Limb (tissue), 2 donors: ENCODE measurements at regions not wholly inside any gene's neighbourhood (a gene's known extent, or its start where the extent isn't known, plus 50 kb on each side); places are given as distances from the start of the nearest gene placed in this dataset.
"Not testable (repeated sequence)": the region's sequence is repeated elsewhere in the genome, so short reads cannot be mapped to it uniquely, and the experiment has no call there.

ENCODE experiments used
- DNase-seq, 2 donors: peaks; one replicate each; pipeline ENCODE4 v3.0.0-alpha.2; 2016; ENCODE audit errors: extremely low spot score in 2 of 2

GRCh38 chr7:114293289-114294012, 121.2 kb upstream of the FOXP2 start:
- DNase-seq = no peak

DNA sequence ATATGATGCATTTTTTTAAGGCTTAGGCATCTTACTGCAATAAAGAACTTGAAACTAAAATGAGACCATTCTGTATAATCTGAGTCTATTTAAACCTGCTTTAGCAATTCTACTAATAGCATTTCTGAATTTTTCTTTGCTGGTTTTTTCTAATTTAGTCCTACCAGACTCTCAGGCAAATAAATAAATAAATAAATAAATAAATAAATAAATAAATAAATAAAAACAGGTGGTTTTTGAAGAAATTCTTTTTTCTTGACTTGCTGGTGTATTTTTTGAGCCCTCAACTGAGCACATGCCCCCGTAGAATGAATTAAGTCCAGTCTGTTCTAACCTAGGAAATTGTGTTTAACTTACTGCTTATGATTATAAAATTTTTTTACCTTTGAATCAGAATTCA, 134.7 kb upstream of the FOXP2 start:
- DNase-seq = no peak

DNA sequence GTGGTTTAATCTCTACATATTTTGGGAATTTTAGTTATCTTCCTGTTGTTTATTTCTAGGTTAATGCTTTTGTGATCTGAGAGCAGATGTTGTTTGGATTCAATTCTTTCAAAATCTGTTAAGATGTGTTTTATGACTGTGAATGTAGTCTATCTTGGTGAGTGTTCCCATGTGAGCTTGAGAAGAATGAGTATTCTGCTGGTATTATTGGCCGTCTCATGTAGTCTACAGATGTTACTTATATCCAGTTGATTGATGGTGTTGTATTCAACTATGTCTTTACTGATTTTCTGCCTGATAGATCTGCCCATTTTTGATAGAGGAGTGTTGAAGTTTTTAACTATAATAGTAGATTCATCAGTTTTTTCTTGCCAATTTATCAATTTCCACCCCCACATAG, 141.4 kb upstream of the FOXP2 start:
- no peak for DNase-seq

- DNase-seq = no peak
Measured at GRCh38 chr7:114269714-114270113, 144.9 kb upstream of the FOXP2 start.

GRCh38 chr7:114267550-114267949, 147.1 kb upstream of the FOXP2 start:
- DNase-seq = not testable (repeated sequence)

DNA sequence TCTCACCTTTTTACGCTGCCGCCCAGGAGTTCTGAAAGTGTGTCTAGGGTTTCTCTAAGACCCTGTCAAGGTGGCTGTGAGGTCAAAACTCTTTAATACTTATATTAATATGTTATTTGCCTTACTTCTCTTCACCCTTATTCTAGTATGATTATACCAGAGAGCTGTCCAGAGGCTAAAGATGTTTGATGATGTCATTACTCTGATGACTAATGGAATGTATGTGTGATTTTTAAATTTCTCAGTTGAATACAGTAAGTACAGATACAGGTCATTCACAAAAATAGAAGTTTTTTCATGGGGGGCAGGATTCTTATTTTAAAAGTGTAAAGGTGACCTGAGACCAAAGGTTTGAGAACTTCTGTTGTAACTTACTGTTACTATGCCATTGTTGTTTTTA, 150.6 kb upstream of the FOXP2 start:
- DNase-seq = no peak

DNA sequence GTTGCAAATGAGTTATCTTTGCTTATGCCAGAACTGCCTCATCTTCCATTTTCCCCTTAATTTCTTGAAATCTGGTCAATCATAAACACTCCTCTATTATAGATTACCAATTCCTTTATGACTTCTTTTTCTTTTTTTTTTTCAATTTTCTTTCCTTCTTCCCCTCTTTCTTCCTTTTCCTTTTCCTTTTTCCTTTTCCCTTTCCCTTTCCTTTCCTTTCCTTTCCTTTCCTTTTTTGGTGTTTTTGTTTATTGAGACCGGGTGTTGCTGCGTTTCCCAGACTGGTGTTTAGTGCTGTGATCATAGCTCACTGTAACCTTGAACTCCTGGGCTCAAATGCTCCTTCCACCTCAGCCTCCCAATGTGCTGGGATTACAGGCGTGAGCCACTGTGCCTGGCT, 151.4 kb upstream of the FOXP2 start:
- DNase-seq = no peak

- DNase-seq = no peak
Measured at GRCh38 chr7:114255404-114255841, 159.2 kb upstream of the FOXP2 start.

GRCh38 chr7:114243646-114244045, 171.0 kb upstream of the FOXP2 start:
- DNase-seq = no peak

DNA sequence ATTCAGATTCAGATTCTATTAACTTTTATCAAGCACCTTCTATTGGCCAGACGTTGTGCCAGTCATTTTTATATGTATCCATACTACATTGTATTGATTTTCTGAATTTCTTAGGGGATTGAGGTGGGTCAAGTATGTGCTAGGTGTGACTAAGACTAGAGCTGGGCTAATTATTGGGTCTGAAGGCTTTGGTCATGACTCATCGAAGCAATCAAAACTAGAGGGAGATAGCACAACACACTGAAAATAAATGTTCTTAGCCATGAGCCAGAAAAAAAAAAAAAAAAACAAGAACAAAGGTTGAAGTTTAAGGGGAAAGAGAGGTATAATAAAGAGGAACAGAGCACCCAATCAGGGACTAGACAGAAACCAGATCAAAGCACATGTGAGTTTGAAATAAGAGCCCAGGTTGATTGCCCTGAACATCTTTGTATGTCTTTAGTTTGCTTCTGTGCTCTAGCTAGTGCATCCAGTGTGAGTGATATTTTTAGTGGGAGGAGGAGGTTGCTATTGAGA, 171.6 kb upstream of the FOXP2 start:
- no peak for DNase-seq

DNA sequence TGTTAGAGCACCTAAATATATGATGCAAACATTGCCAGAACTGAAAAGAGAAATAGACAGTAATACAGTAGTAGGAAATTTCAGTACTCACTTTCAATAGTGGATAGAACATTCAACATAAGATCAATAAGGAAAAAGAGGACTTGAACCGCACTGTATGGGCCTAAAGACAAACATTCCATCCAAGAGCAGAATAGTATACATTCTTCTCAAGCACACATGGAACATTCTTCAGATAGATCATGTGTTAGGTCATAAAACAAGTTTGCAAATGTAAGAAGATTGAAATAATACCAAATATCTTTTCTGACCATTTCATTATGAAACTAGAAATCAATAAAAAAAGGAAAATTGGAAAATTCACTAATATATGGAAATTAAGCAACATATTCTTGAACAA, 185.4 kb upstream of the FOXP2 start:
- DNase-seq = no peak

DNA sequence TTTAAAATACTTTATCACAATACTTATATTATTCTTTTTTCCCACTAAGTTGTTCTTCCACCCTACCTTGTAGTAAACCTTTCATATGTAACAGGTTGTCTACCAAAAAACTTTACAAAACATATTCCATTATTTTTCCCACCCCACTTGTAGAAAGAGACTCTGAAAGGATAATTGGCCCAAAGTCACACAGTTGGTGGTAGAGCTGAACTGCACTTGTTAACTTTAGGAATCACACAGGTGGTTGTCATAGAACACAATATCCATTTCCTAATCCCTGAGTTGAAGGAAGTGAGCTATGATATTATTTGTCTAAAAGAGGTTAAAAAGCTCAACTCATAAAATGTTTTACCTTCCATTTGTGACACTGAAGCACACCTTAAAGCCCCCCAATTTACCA, 188.8 kb upstream of the FOXP2 start:
- no peak for DNase-seq

- no peak for DNase-seq
Measured at GRCh38 chr7:114218283-114218682, 196.3 kb upstream of the FOXP2 start.

DNA sequence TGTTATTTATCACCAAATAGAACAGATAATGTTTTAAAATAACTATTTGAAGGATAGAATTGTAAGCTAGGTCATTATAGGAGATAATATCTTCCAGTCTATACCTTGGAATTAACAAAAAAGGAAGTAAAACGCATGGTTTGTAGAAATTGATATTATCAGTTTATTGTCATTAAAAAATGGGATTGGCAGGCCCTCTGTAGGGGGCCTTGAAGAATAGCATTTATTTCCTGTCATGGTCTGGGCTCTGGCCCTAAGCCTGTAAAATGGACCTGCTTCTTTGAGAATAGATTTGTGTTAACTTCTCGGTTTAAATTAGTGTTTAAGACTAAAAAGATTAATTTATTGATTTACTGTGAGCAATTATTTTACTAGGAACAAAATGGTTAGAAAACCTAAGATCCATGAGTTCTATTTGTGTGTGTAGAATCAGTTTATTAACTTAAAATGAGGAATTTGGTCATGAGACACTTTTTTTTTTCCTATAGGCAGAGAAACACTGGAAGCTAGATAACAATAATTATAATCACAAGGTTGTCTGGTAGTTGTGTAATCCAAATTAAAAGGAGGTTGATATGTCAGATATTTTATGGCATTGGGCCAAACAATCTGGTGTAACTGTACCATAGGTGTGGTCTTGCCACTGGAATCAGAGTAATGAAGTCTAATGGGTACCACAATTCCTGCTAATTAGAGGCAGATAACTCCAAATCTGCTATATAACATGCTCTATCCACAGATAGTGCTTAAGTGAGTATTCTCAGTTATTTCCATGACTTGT, 197.4 kb upstream of the FOXP2 start:
- DNase-seq = no peak

- DNase-seq = no peak
Measured at GRCh38 chr7:114214466-114214865, 200.1 kb upstream of the FOXP2 start.

DNA sequence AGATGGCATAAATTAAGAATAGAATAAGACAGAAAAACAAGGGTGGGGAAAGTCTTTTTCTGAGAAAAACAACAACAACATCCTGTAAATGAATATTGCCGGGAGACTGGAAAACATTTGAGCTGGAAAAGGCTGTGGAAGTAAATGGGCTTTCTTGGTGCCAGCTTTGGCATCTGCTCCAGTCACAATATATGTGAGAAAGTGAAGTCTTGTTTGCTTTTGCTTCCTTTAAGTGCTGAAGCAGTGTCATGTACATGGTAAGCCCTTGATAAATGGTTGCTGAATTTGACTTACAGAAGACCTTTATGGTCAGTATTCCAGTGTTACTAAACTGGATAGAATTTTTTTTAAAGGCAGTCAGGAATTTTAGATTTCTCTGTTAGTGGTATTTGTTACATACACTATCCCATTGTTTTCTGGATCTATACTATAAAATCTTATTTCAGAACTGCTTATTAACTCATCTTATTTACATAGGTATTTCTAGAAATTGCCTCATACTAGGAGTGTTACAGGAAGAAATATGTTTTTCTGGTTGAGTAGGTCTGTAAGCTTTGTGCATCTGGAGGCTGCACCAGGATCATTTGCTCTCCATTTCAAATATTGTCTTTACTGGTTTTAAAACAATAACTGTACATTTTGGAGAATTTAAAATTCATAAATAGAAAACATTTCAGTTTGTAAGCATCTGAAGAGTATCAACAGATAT, 201.7 kb upstream of the FOXP2 start:
- DNase-seq = no peak

GRCh38 chr7:114209968-114210367, 204.6 kb upstream of the FOXP2 start:
- DNase-seq = no peak

GRCh38 chr7:114206688-114207087, 207.9 kb upstream of the FOXP2 start:
- DNase-seq = no peak

DNA sequence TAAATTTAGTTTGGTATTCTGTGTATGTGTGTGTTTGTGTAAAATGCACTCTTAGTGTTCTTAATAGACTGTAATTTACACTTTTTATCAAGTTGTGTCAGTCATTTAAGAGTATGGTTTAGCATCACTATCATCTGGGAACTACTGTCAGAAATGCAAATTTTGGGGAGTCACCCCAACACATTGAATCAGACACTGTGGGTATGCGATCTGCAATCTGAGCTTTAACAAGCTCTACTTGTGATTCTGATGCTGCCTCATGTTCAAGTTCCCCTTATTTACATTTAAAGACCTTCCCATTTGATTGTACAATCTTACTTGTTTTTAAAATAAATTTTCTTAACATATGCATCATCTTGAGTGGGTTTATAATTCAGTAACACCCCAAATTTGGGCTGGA, 218.1 kb upstream of the FOXP2 start:
- DNase-seq = no peak

- no peak for DNase-seq
Measured at GRCh38 chr7:114190387-114190786, 224.2 kb upstream of the FOXP2 start.

DNA sequence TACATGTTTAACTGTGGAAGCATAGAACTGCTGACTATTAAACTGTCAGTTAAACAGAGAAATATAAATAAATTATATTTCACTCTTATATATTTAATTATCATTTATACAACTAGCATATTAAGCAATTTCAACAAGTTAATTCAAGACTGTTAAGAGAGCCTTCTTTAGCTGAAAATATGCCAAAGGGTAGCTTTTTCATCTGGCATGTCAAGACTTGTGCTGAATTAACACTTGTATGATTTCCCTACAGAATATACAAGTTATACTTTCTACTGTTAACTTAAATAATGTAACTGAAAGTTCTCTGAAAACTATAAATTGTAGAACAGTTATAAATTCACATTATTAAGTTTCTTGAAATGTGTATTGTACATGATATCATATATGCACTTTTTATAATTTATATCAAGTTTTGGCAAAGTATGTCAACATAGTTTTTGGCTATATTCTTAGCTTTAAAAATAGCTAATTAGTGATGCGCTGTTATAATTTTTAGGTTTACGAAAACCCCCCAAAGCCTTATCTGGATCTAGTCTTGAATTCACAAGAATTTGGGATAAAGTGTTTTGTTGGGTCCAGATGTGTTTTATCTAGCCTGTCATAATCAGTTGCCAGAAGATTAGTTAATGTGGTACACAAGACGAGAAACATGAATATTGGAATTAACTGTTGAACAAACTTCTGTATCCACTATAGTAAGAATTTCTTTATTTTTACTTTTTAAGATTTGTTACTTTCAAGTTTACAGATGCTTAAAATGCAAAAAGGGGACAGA, 231.1 kb upstream of the FOXP2 start:
- no peak for DNase-seq
